BLaER1 treated with 17β-estradiol and CSF1 and Interleukin-3, amounts not matched to agents 10 nM and 100 nM (cell line): ENCODE measurements at regions not wholly inside any gene's neighbourhood (a gene's known extent, or its start where the extent isn't known, plus 50 kb on each side); places are given as distances from the start of the nearest gene placed in this dataset.

Experiments used
- H3K27ac ChIP-seq, 11 experiments: shearing (Covaris generic); formaldehyde crosslinking; 2 replicates each; pipeline ENCODE4 v1.8.1; 2022
- H3K27me3 ChIP-seq, 11 experiments: shearing (Covaris generic); formaldehyde crosslinking; 2 replicates each; pipeline ENCODE4 v1.8.1; 2022
- H3K36me3 ChIP-seq, 11 experiments: shearing (Covaris generic); formaldehyde crosslinking; 2 replicates each; pipeline ENCODE4 v1.8.1; 2022
- H3K4me1 ChIP-seq, 10 experiments: shearing (Covaris generic); formaldehyde crosslinking; 2 replicates each; pipeline ENCODE4 v1.8.1; 2022
- H3K4me2 ChIP-seq, 11 experiments: shearing (Covaris generic); formaldehyde crosslinking; 2 replicates each; pipeline ENCODE4 v1.8.1; 2022
- H3K4me3 ChIP-seq, 10 experiments: shearing (Covaris generic); formaldehyde crosslinking; 2 replicates each; pipeline ENCODE4 v1.8.1; 2022
- H3K9ac ChIP-seq, 11 experiments: shearing (Covaris generic); formaldehyde crosslinking; 2 replicates each; pipeline ENCODE4 v1.8.1; 2022
- H3K9me3 ChIP-seq, 11 experiments: shearing (Covaris generic); formaldehyde crosslinking; replicated peaks in 1 of 11; 2 replicates each; pipeline ENCODE4 v1.8.1; 2022
- H4K20me1 ChIP-seq, 11 experiments: shearing (Covaris generic); formaldehyde crosslinking; 2 replicates each; pipeline ENCODE4 v1.8.1; 2022
- Cebpa-rat ChIP-seq, 11 experiments: shearing (Covaris generic); IDR thresholded peaks; 2 replicates each; pipeline ENCODE4 v1.8.1; 2022

DNA sequence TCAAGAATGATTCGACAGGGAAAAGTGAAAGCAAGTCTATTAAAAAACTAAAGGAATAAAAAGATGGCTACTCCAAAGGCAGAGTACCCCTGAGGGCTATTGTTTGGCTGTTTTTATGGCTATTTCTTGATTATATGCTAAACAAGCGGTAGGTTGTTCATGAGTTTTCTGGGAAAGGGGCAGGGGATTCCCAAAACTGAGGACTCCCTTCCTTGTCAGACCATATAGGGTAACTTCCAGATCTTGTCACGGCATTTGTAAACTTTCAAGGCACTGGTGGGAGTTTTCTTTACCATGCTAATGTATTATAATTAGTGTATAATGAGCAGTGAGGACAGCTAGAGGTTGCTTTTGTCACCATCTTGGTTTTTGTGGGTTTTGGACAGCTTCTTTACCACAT, 474.9 kb upstream of the MC4R start:
- Histone ChIP-seq H3K4me2 (peak overlapping the region in 5 of 11 experiments; percentile 6 to 35 (median 20); a peak in 6 of 22 replicates), H3K36me3 (no peaks in the 10 kb centered on the region), H3K4me3 (no peak overlapping the region), H3K27me3 (no peaks in the 10 kb centered on the region), H3K27ac (no peak overlapping the region), H4K20me1 (no peaks in the 10 kb centered on the region), H3K9me3 (peaks cover 0 to 8% (median 0%) of the 10 kb centered on the region in 11 experiments; a peak in 2 of 22 replicates), H3K4me1 (peaks cover 0 to 9% (median 0%) of the 10 kb centered on the region in 10 experiments; a peak in 4 of 20 replicates), H3K9ac (no peak overlapping the region)
- no peak for TF ChIP-seq Cebpa-rat (IDR thresholded peaks at IDR 0.05)

DNA sequence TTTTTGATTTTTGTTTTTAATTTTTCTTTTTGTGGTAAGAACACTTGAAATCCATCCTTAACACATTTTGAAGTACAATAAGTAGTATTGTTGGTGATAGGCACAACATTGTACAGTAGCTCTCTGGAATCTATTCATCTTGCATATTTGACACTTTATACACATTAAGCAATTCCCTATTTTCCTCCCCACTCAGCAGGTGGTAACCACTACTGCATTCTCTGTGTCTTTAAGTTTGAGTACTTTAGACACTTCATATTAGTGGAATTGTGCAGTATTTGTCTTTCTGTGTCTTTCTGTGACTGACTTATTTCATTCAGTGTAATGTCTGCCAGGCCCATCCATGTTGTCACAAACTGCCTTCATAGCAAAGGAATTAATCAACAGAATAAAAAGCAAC, 471.7 kb upstream of the CDH20 start:
- H3K27me3 ChIP-seq, result no peaks in the 10 kb centered on the region
- H4K20me1 ChIP-seq, result no peaks in the 10 kb centered on the region
- H3K4me1 ChIP-seq, result no peaks in the 10 kb centered on the region
- H3K9me3 ChIP-seq, result no peaks in the 10 kb centered on the region
- H3K9ac ChIP-seq, result no peak overlapping the region
- TF ChIP-seq Cebpa-rat (IDR thresholded peaks at IDR 0.05), result no peak
- H3K27ac ChIP-seq, result no peak overlapping the region
- H3K36me3 ChIP-seq, result no peaks in the 10 kb centered on the region
- no peak overlapping the region for H3K4me3 ChIP-seq
- no peak overlapping the region for H3K4me2 ChIP-seq

DNA sequence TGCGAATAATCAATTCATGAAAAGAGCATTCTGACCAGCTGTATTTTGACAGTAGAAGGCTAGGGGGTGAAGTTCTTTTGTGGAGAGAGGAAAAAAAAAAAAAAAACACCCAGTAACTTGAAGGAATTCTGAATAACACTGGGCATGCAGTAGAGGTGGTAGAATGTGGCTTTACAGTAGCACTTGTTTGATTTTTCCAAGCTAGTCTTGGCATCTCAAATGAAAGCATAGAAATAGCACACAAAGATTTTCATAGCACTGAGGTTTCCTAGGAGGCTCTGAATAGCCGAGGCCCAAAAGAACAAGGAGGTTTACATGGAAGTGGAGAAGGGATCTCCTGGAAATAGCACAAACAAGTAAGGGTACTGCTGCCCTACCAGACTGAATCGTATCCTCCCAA, 470.2 kb upstream of the CDH20 start:
- Histone ChIP-seq H3K4me3 (no peak overlapping the region), H3K4me1 (no peaks in the 10 kb centered on the region), H3K4me2 (no peak overlapping the region), H3K9ac (no peak overlapping the region), H4K20me1 (no peaks in the 10 kb centered on the region), H3K27ac (no peak overlapping the region), H3K27me3 (no peaks in the 10 kb centered on the region), H3K9me3 (no peaks in the 10 kb centered on the region), H3K36me3 (no peaks in the 10 kb centered on the region)
- no peak for TF ChIP-seq Cebpa-rat (IDR thresholded peaks at IDR 0.05)

DNA sequence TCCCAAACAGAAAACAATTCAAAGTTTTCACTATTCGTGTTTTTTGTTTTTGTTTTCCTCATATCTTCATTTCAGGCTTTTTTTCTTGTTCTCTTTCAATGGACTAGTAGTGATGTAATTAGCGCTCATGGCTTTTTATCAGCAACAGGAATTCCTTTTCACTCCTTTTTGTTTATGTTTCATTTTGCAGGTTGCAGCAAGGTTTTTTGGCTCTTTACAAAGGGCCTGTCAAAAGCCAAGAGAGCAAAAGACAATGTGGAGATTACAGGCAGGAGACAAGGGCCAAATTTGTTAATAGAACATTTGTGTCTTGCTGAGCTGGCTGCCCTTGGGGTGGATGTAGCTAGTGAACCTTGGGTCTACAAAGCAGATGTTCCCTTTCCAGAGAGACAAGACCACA, 467.4 kb upstream of the CDH20 start:
- Histone ChIP-seq H3K4me1 (no peaks in the 10 kb centered on the region), H3K9me3 (no peaks in the 10 kb centered on the region), H3K4me2 (no peak overlapping the region), H3K27me3 (no peaks in the 10 kb centered on the region), H3K27ac (no peak overlapping the region), H4K20me1 (no peaks in the 10 kb centered on the region), H3K36me3 (no peaks in the 10 kb centered on the region), H3K4me3 (no peak overlapping the region), H3K9ac (no peak overlapping the region)
- no peak for TF ChIP-seq Cebpa-rat (IDR thresholded peaks at IDR 0.05)

DNA sequence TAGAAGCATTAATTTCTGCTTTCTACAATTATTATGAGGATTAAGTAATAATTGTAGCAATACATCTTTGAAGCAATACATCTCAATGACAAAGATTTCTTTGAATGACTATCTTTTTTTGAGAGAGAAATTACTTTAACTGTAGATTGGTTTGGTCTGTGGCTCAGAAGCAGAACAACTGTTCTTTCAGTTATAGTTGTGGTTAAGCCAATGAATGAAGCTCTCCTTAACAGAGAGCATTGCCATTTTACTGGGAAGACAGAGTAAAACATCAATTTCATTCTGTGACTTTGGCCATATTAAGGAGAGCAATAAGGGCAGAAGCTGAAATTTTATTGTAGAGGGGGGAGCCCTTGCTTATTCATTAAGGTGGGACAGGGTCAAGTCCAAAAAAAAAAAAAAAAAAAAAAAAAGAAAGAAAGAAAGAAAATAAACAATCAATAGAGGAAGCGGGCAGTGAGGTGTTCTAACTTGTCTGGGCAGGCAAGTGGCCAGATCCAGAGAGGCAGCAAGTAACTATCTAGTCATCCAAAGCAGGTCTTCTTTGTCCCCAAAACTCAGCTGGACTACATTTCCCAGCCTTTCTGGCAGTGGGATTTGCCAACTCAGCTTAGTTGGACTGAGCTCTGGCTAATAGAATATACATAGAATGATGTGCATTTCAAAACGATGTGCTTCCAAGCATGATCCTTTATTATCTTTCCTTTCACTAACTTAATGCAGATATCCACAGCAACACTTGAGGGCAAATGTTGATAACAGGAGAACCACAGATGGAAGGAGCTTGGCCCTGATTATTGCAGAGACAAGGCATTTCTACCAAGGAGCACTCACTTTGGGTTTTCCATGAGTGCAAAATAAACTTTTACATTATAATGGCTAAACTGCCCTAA, 462.7 kb upstream of the CDH20 start:
- no peak overlapping the region for H3K27ac ChIP-seq
- no peaks in the 10 kb centered on the region for H3K9me3 ChIP-seq
- TF ChIP-seq Cebpa-rat (IDR thresholded peaks at IDR 0.05), result no peak
- no peak overlapping the region for H3K4me2 ChIP-seq
- H3K9ac ChIP-seq, result no peak overlapping the region
- H3K27me3 ChIP-seq, result no peaks in the 10 kb centered on the region
- no peaks in the 10 kb centered on the region for H3K36me3 ChIP-seq
- no peaks in the 10 kb centered on the region for H4K20me1 ChIP-seq
- no peaks in the 10 kb centered on the region for H3K4me1 ChIP-seq
- no peak overlapping the region for H3K4me3 ChIP-seq

DNA sequence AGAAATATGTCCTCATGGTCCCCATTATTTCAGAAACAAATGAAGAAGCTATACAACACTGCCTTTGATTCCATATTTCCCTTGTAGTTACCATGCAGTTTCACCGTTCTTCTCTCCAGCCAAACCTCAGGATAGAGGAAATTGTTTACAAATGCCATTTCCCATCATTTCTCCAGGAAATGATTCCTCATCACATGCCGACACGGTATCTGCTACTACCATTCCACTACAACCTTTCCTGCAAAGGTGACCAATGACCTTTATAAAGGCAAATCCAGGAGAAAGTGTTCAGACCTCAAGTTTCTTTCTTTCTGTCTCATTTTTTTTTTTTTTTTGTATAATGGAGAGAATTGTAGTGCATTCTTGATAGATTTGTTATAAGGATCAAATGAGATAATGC, 460.8 kb upstream of the CDH20 start:
- H3K27ac ChIP-seq, result no peak overlapping the region
- no peaks in the 10 kb centered on the region for H3K9me3 ChIP-seq
- no peaks in the 10 kb centered on the region for H3K27me3 ChIP-seq
- H3K4me3 ChIP-seq, result no peak overlapping the region
- no peak overlapping the region for H3K9ac ChIP-seq
- no peaks in the 10 kb centered on the region for H4K20me1 ChIP-seq
- TF ChIP-seq Cebpa-rat (IDR thresholded peaks at IDR 0.05), result no peak
- H3K36me3 ChIP-seq, result no peaks in the 10 kb centered on the region
- H3K4me2 ChIP-seq, result no peak overlapping the region
- no peaks in the 10 kb centered on the region for H3K4me1 ChIP-seq

DNA sequence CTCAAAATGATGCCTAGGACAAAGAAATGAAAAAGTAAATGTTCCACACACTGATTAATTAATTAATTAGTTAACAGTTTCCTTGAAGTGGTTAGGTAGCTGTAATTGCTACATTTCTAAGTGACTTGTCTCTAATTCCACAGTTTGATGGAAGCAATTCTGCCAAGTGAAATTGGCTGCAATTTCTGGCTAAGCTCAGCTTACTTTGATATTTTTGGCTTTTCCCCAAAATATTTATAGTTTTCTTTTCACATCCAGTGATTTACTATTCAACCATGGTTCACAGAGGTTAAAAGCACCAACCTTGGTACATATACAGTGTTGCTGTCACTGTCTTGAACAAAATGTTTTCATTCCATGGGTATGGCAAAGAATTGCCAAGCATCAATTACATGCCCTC, 459.5 kb upstream of the CDH20 start:
- Histone ChIP-seq H3K4me1 (no peaks in the 10 kb centered on the region), H4K20me1 (no peaks in the 10 kb centered on the region), H3K9me3 (no peaks in the 10 kb centered on the region), H3K9ac (no peak overlapping the region), H3K27me3 (no peaks in the 10 kb centered on the region), H3K4me3 (no peak overlapping the region), H3K36me3 (no peaks in the 10 kb centered on the region), H3K4me2 (no peak overlapping the region), H3K27ac (no peak overlapping the region)
- TF ChIP-seq Cebpa-rat (IDR thresholded peaks at IDR 0.05), result no peak

DNA sequence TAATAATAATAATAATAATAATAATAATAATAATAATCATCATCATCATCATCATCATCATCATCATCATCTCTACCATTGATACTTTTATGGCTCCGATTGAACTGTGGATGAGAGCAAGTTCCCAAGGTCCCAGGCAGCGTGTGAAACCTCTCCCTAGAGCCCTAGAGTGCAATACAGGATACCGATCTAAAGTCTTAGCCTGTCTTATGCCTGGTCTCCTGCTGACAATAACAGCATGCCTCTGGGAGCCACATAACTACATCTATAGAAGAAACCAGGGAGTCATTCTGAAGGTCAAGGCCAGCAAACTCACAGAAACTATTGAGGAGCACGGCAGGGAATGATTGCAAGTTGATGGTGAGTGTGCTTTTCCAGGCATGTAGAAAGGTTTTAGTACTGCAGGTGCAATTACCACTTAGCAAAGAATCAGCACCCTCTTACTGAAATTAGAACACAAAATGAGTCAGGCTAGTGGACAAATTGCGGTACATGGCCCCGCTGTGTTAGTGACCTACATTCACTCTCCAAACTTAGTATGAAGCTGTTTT, 457.2 kb upstream of the CDH20 start:
- Histone ChIP-seq H3K36me3 (no peaks in the 10 kb centered on the region), H3K27ac (no peak overlapping the region), H3K4me2 (no peak overlapping the region), H3K27me3 (no peaks in the 10 kb centered on the region), H3K9ac (no peak overlapping the region), H3K9me3 (no peaks in the 10 kb centered on the region), H4K20me1 (no peaks in the 10 kb centered on the region), H3K4me1 (no peaks in the 10 kb centered on the region), H3K4me3 (no peak overlapping the region)
- no peak for TF ChIP-seq Cebpa-rat (IDR thresholded peaks at IDR 0.05)

DNA sequence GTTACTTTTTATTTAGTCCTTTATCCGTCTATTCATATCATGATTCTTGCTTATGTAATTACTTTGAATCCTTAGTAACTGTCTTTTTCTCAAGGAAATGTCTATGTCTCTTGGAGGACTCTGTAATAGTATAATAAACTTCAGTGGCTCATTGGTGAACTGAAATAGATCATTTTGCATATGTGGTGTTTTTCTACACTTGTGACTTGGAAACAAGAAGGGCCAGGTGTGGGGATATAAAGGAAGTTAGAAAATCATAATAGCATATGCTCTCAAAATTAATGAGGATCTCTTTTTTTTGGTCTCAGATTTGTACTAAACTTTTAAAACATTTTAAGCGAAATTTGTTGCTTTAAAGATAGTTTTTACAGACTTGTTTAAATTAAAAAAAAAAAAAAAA, 453.0 kb upstream of the CDH20 start:
- H3K9me3 ChIP-seq, result no peaks in the 10 kb centered on the region
- H3K36me3 ChIP-seq, result no peaks in the 10 kb centered on the region
- no peaks in the 10 kb centered on the region for H4K20me1 ChIP-seq
- H3K4me2 ChIP-seq, result no peak overlapping the region
- no peak overlapping the region for H3K9ac ChIP-seq
- H3K4me1 ChIP-seq, result no peaks in the 10 kb centered on the region
- H3K27ac ChIP-seq, result no peak overlapping the region
- no peak for TF ChIP-seq Cebpa-rat (IDR thresholded peaks at IDR 0.05)
- H3K27me3 ChIP-seq, result no peaks in the 10 kb centered on the region
- no peak overlapping the region for H3K4me3 ChIP-seq

DNA sequence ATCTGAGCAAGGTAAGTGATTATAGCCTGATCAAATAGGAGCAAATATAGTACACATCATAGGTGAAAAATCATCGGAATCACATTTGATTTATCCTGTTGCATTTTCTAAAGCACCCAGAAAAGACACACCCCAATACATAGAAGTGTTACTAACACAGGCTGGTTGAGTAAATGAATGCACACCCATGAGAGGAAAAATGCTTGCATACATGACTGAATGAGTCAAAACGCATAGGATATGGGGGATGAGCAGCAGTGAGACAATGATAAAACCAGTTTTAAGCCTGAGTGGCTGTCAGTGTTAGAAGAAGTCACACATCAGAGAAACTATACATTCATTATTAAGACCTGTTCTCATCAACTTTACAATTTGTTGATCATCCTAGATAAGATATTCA, 449.6 kb upstream of the CDH20 start:
- TF ChIP-seq Cebpa-rat (IDR thresholded peaks at IDR 0.05), result no peak
- H3K4me2 ChIP-seq, result no peak overlapping the region
- H3K27ac ChIP-seq, result no peak overlapping the region
- no peaks in the 10 kb centered on the region for H4K20me1 ChIP-seq
- H3K9me3 ChIP-seq, result no peaks in the 10 kb centered on the region
- no peaks in the 10 kb centered on the region for H3K27me3 ChIP-seq
- H3K4me3 ChIP-seq, result no peak overlapping the region
- no peaks in the 10 kb centered on the region for H3K36me3 ChIP-seq
- H3K4me1 ChIP-seq, result no peaks in the 10 kb centered on the region
- no peak overlapping the region for H3K9ac ChIP-seq
